Sigmoid colon (tissue), 6 donors: ENCODE measurements at regions not wholly inside any gene's neighbourhood (a gene's known extent, or its start where the extent isn't known, plus 50 kb on each side); places are given as distances from the start of the nearest gene placed in this dataset.

Experiments
- DNase-seq: peaks from one replicate; pipeline ENCODE4 v3.0.0-alpha.2; 2019
- H3K27ac ChIP-seq, 4 donors: fragments of 200-600 bp; sonication (generic); one replicate each; pipeline ENCODE4 v1.5.1; 2016 to 2019; ENCODE audit warnings: mild to moderate bottlenecking in 1 of 4
- H3K27me3 ChIP-seq, 3 donors: fragments of 200-600 bp; sonication (generic); one replicate each; pipeline ENCODE4 v1.5.1; 2019; ENCODE audit warnings: mild to moderate bottlenecking in 1 of 3
- H3K36me3 ChIP-seq, 4 donors: fragments of 200-600 bp; sonication (generic); one replicate each; pipeline ENCODE4 v1.5.1; 2016 to 2019
- H3K4me1 ChIP-seq, 4 donors: fragments of 200-600 bp; sonication (generic); one replicate each; pipeline ENCODE4 v1.5.1; 2017 to 2019
- H3K4me3 ChIP-seq, 4 donors: fragments of 200-600 bp; sonication (generic); one replicate each; pipeline ENCODE4 v1.5.1; 2017 to 2019; ENCODE audit warnings: mild to moderate bottlenecking in 2 of 4, moderate library complexity in 1 of 4
- H3K9me3 ChIP-seq, 4 donors: fragments of 200-600 bp in 3 of 4; sonication (generic) in 3 of 4; one replicate each; pipeline versions ENCODE4 v1.5.1 to v1.6.1; 2013 to 2019
- CTCF ChIP-seq, 4 experiments: fragments of 450-650 bp in 3 of 4; fragments of 200-600 bp in 1 of 4; IDR thresholded peaks; one replicate each; pipeline ENCODE4 v1.5.1; 2016 to 2019; ENCODE audit warnings: antibody characterized with exemption in 4 of 4, mild to moderate bottlenecking in 3 of 4, moderate library complexity in 2 of 4
- EP300 ChIP-seq, 4 donors: sonication (generic); formaldehyde crosslinking; IDR thresholded peaks; one replicate each; pipeline ENCODE4 v1.6.1; 2017; ENCODE audit warnings: antibody characterized with exemption in 4 of 4
- POLR2A ChIP-seq, 2 donors: fragments of 450-650 bp; IDR thresholded peaks; one replicate each; pipeline ENCODE4 v1.6.1; 2016; ENCODE audit warnings: antibody characterized with exemption in 2 of 2, mild to moderate bottlenecking in 2 of 2, moderate library complexity in 2 of 2
- POLR2AphosphoS5 ChIP-seq, 4 donors: sonication (generic); formaldehyde crosslinking; IDR thresholded peaks; one replicate each; pipeline ENCODE4 v1.6.1; 2017; ENCODE audit warnings: antibody characterized with exemption in 4 of 4
- WGBS, 2 donors: extraction: QIAGEN DNeasy Blood & Tissue Kit; methylation state at CpG; one replicate each; pipeline ENCODE4 v1.1.7; 2013; 5-methylcytosine and 5-hydroxymethylcytosine counted together
- intact Hi-C: fragments of 100-400 bp; cut with DNase I; formaldehyde crosslinking; loops from one replicate; pipeline ENCODE4 v1.15.1; 2023
- donor health status: healthy with polysubstance abuse.
- donor health status: healthy.

DNA sequence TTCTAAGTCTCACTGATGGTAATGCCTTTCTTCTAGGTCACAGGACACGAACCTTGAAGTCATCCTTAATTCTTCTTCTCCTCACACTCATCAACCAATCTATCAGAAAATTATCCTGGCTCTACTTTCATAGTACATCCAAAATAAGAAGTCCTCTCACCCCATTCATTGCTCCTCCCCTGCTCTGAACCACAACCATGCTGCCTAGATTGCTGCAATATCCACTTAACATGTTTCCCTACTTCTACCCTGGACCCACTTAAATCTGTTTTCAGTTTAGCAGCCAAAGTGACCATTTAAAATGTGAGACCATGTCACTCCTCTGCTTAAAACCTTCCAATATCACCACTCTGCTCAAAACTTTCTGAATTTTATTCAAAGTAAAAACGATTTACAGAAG lies 445.9 kb upstream of the FAT3 start:
- WGBS, 2 donors = 67 to 75% methylated on average over 2 of the region's 2 CpGs
- Histone ChIP-seq H3K27me3 (no peaks in the 10 kb centered on the region), H3K27ac (no peak overlapping the region), H3K4me1 (no peaks in the 10 kb centered on the region), H3K36me3 (no peaks in the 10 kb centered on the region), H3K9me3 (no peaks in the 10 kb centered on the region), H3K4me3 (no peak overlapping the region)
- no peak for DNase-seq
- intact Hi-C loops = no loop called here
- TF ChIP-seq POLR2AphosphoS5 (IDR thresholded peaks at IDR 0.05) (no peak), EP300 (IDR thresholded peaks at IDR 0.05) (no peak)

GRCh38 chr11:91776655-91777054 lies 448.0 kb upstream of the FAT3 start:
- Histone ChIP-seq H3K9me3 (no peaks in the 10 kb centered on the region), H3K36me3 (no peaks in the 10 kb centered on the region), H3K4me1 (no peaks in the 10 kb centered on the region), H3K4me3 (no peak overlapping the region), H3K27me3 (no peaks in the 10 kb centered on the region), H3K27ac (no peak overlapping the region)
- no peak for DNase-seq
- WGBS, 2 donors = 34 to 51% methylated on average over 2 of the region's 2 CpGs
- TF ChIP-seq POLR2A (IDR thresholded peaks at IDR 0.05) = no peak
- TF ChIP-seq CTCF (IDR thresholded peaks at IDR 0.05) = no peak
- no peak for TF ChIP-seq EP300 (IDR thresholded peaks at IDR 0.05)
- TF ChIP-seq POLR2AphosphoS5 (IDR thresholded peaks at IDR 0.05) = no peak
- intact Hi-C loops = no loop called here

DNA sequence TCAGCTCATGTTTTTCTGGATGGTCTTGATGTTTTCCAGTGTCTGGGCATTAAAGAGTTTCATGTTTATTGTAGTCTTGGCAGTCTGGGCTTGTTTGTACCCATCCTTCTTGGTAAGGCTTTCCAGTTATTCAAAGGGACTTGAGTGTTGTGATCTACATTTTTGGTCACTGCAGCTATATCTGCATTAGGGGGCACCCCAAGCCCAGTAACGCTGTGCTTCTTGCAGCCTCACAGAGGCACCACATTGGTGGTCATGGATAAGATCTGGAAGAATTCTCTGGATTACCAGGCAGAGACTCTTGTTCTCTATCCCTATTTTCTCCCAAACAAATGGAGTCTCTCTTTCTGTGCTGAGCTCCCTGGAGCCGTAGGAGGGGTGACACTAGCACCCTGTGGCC lies 451.5 kb upstream of the FAT3 start:
- Histone ChIP-seq H3K27me3 (no peaks in the 10 kb centered on the region), H3K36me3 (no peaks in the 10 kb centered on the region), H3K4me1 (no peaks in the 10 kb centered on the region), H3K27ac (no peak overlapping the region), H3K9me3 (no peaks in the 10 kb centered on the region), H3K4me3 (no peak overlapping the region)
- TF ChIP-seq CTCF (IDR thresholded peaks at IDR 0.05) (no peak), EP300 (IDR thresholded peaks at IDR 0.05) (no peak), POLR2AphosphoS5 (IDR thresholded peaks at IDR 0.05) (no peak), POLR2A (IDR thresholded peaks at IDR 0.05) (no peak)
- intact Hi-C loops = no loop called here
- DNase-seq = no peak
- 95 to 96% methylated on average over 2 of the region's 2 CpGs for WGBS, 2 donors

DNA sequence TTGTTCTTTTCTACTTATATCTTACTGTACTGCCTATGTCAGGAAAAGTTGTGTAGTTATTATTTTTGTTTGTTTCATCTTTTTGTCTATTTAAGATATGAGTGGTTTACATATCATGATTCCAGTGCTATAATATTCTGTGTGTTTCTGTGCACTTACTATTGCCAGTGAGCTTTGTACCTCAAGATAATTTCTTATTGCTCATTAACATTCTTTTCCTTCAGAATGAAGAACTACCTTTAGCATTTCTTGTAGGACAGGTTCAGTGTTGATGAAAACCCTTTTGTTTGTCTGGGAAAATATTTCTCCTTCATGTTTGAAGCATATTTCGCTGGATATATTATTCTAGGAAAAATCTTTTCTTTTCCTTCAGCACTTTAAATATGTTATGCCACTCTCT lies 452.7 kb upstream of the FAT3 start:
- Histone ChIP-seq H3K27ac (no peak overlapping the region), H3K9me3 (no peaks in the 10 kb centered on the region), H3K36me3 (no peaks in the 10 kb centered on the region), H3K4me3 (no peak overlapping the region), H3K4me1 (no peaks in the 10 kb centered on the region), H3K27me3 (no peaks in the 10 kb centered on the region)
- no peak for DNase-seq
- intact Hi-C loops = no loop called here
- no peak for TF ChIP-seq POLR2A (IDR thresholded peaks at IDR 0.05)
- no peak for TF ChIP-seq EP300 (IDR thresholded peaks at IDR 0.05)
- WGBS, 2 donors = 16 to 66% methylated on average over 1 of the region's 1 CpG

- WGBS, 2 donors = 80 to 86% methylated on average over 1 of the region's 1 CpG
- Histone ChIP-seq H3K4me1 (no peaks in the 10 kb centered on the region), H3K4me3 (no peak overlapping the region), H3K27me3 (no peaks in the 10 kb centered on the region), H3K9me3 (no peaks in the 10 kb centered on the region), H3K27ac (no peak overlapping the region), H3K36me3 (no peaks in the 10 kb centered on the region)
- TF ChIP-seq POLR2A (IDR thresholded peaks at IDR 0.05) = no peak
- TF ChIP-seq EP300 (IDR thresholded peaks at IDR 0.05) = no peak
- no peak for TF ChIP-seq POLR2AphosphoS5 (IDR thresholded peaks at IDR 0.05)
- TF ChIP-seq CTCF (IDR thresholded peaks at IDR 0.05) = no peak
- no peak for DNase-seq
- intact Hi-C loops = no loop called here
Measured at GRCh38 chr11:91768783-91769182, 455.8 kb upstream of the FAT3 start.

GRCh38 chr11:91763331-91763730 lies 461.3 kb upstream of the FAT3 start:
- no peak for DNase-seq
- Histone ChIP-seq H3K9me3 (no peaks in the 10 kb centered on the region), H3K4me3 (no peak overlapping the region), H3K27me3 (no peaks in the 10 kb centered on the region), H3K4me1 (no peaks in the 10 kb centered on the region), H3K27ac (no peak overlapping the region), H3K36me3 (no peaks in the 10 kb centered on the region)
- intact Hi-C loops = no loop called here
- no peak for TF ChIP-seq POLR2AphosphoS5 (IDR thresholded peaks at IDR 0.05)
- no peak for TF ChIP-seq POLR2A (IDR thresholded peaks at IDR 0.05)
- no peak for TF ChIP-seq EP300 (IDR thresholded peaks at IDR 0.05)
- no peak for TF ChIP-seq CTCF (IDR thresholded peaks at IDR 0.05)
